ENCODE measurements at regions not wholly inside any gene's neighbourhood (a gene's known extent, or its start where the extent isn't known, plus 50 kb on each side); places are given as distances from the start of the nearest gene placed in this dataset.
"Not testable (repeated sequence)": the region's sequence is repeated elsewhere in the genome, so short reads cannot be mapped to it uniquely, and the experiment has no call there.

GRCh38 chr16:16578701-16579100, 199.8 kb downstream of the NPIPA7 start:
- Histone ChIP-seq H3K9me3 (no peaks in the 10 kb centered on the region), H3K27ac (no peak overlapping the region), H3K4me3 (no peak overlapping the region), H3K27me3 (no peaks in the 10 kb centered on the region), H3K36me3 (no peaks in the 10 kb centered on the region), H3K4me1 (no peaks in the 10 kb centered on the region)
- DNase-seq (ENCODE audit: low spot score in 2 of 2), result no peak
- intact Hi-C loops (cut with DNase I), result no loop called here
- TF ChIP-seq CTCF (IDR thresholded peaks at IDR 0.05), result no peak

- H3K4me3 ChIP-seq; H3K4me1 ChIP-seq; DNase-seq (ENCODE audit: low spot score in 2 of 2); H3K27ac ChIP-seq; H3K9me3 ChIP-seq; H3K36me3 ChIP-seq; intact Hi-C loops (cut with DNase I); H3K27me3 ChIP-seq: not testable (repeated sequence)
Observed at GRCh38 chr16:16582916-16583315, 204.0 kb downstream of the NPIPA7 start.

GRCh38 chr16:16586073-16586651, 207.2 kb downstream of the NPIPA7 start:
- H3K27me3 ChIP-seq; H3K27ac ChIP-seq; H3K4me1 ChIP-seq; H3K9me3 ChIP-seq; H3K36me3 ChIP-seq; intact Hi-C loops (cut with DNase I); H3K4me3 ChIP-seq; DNase-seq (ENCODE audit: low spot score in 2 of 2): not testable (repeated sequence)

- H3K36me3 ChIP-seq; H3K9me3 ChIP-seq; intact Hi-C loops (cut with DNase I); DNase-seq (ENCODE audit: low spot score in 2 of 2); H3K4me3 ChIP-seq; H3K27ac ChIP-seq; H3K27me3 ChIP-seq; H3K4me1 ChIP-seq: not testable (repeated sequence)
Observed at GRCh38 chr16:16586969-16587368, 208.0 kb downstream of the NPIPA7 start.

- H3K4me3 ChIP-seq; H3K36me3 ChIP-seq; intact Hi-C loops (cut with DNase I); DNase-seq (ENCODE audit: low spot score in 2 of 2); H3K9me3 ChIP-seq; H3K27ac ChIP-seq; H3K4me1 ChIP-seq; H3K27me3 ChIP-seq: not testable (repeated sequence)
Observed at GRCh38 chr16:16588436-16588835, 209.5 kb downstream of the NPIPA7 start.

GRCh38 chr16:16590654-16591318, 211.8 kb downstream of the NPIPA7 start:
- H3K36me3 ChIP-seq; H3K27me3 ChIP-seq; H3K4me3 ChIP-seq; H3K4me1 ChIP-seq; H3K9me3 ChIP-seq; H3K27ac ChIP-seq; DNase-seq (ENCODE audit: low spot score in 2 of 2); intact Hi-C loops (cut with DNase I): not testable (repeated sequence)

GRCh38 chr16:16593156-16593863, 214.4 kb downstream of the NPIPA7 start:
- H3K4me1 ChIP-seq; H3K4me3 ChIP-seq; H3K9me3 ChIP-seq; H3K36me3 ChIP-seq; intact Hi-C loops (cut with DNase I); H3K27ac ChIP-seq; H3K27me3 ChIP-seq: not testable (repeated sequence)
- peak in 1 of 2 donors; percentile 64 for DNase-seq (ENCODE audit: low spot score in 2 of 2)
- peak in 2 of 3 experiments; percentile 50 to 65 for TF ChIP-seq CTCF (IDR thresholded peaks at IDR 0.05)

- DNase-seq (ENCODE audit: low spot score in 2 of 2); H3K9me3 ChIP-seq; intact Hi-C loops (cut with DNase I); H3K27me3 ChIP-seq; H3K36me3 ChIP-seq; H3K4me1 ChIP-seq; H3K4me3 ChIP-seq; H3K27ac ChIP-seq: not testable (repeated sequence)
Observed at GRCh38 chr16:16595029-16595718, 216.2 kb downstream of the NPIPA7 start.

GRCh38 chr16:16601239-16601638, 222.3 kb downstream of the NPIPA7 start:
- H3K4me3 ChIP-seq; intact Hi-C loops (cut with DNase I): not testable (repeated sequence)

GRCh38 chr16:16607401-16608082, 228.6 kb downstream of the NPIPA7 start:
- H3K9me3 ChIP-seq; intact Hi-C loops (cut with DNase I); DNase-seq (ENCODE audit: low spot score in 2 of 2); H3K27ac ChIP-seq; H3K4me1 ChIP-seq; H3K27me3 ChIP-seq; H3K36me3 ChIP-seq; H3K4me3 ChIP-seq: not testable (repeated sequence)

More at GRCh38 chr16:16601239-16601638, 222.3 kb downstream of the NPIPA7 start:
- H3K27me3 ChIP-seq; H3K4me1 ChIP-seq; H3K9me3 ChIP-seq; DNase-seq (ENCODE audit: low spot score in 2 of 2); H3K36me3 ChIP-seq; H3K27ac ChIP-seq: not testable (repeated sequence)

GRCh38 chr16:16609627-16610026, 230.7 kb downstream of the NPIPA7 start:
- H3K4me3 ChIP-seq; intact Hi-C loops (cut with DNase I); H3K27me3 ChIP-seq; H3K27ac ChIP-seq; H3K36me3 ChIP-seq; DNase-seq (ENCODE audit: low spot score in 2 of 2); H3K4me1 ChIP-seq; H3K9me3 ChIP-seq: not testable (repeated sequence)

Data from ascending aorta (tissue), 2 donors.